ENCODE measurements at regions not wholly inside any gene's neighbourhood (a gene's known extent, or its start where the extent isn't known, plus 50 kb on each side); places are given as distances from the start of the nearest gene placed in this dataset.

DNA sequence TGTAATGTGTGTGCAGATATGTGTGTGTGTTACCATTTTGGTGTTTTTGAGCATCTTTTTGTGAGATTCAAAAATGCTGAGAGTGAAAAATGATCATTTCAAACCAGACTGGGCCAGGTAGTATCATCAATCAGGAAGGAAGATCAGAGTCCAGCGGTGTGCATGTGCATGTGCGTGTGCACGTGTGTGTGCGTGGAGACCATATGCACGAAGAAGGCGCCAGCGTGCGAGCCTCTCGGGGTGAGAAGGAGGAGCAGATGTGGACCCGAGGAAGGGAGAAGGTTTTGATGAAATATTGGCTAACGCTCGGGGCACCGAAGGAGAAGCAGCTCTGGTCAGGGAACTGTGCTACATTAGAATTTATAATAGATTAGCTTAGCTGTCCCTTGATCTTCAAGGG, 516.4 kb downstream of the CCDC171 start:
- Histone ChIP-seq H3K4me2 (ENCODE audit: extremely low read depth, insufficient read depth, low read length) (no peak overlapping the region), H3K27me3 (ENCODE audit: control insufficient read depth, insufficient read depth, low read length) (no peaks in the 10 kb centered on the region), H3K9me3 (ENCODE audit: control insufficient read depth, insufficient read depth, low read depth, low read length) (no peaks in the 10 kb centered on the region), H3K79me2 (ENCODE audit: control insufficient read depth, insufficient read depth, low read length) (no peaks in the 10 kb centered on the region), H3K4me3 (replicated peaks in 1 of 4; ENCODE audit: control extremely low read depth in 1 of 4, insufficient read depth in 1 of 4, low read depth in 3 of 4, low read length in 4 of 4) (no peak overlapping the region), H3K36me3 (ENCODE audit: control insufficient read depth, insufficient read depth, low read length) (no peaks in the 10 kb centered on the region), H3K9ac (ENCODE audit: insufficient read depth, low read length) (no peak overlapping the region), H4K20me1 (ENCODE audit: control insufficient read depth, extremely low read depth, insufficient read depth, low read length) (no peaks in the 10 kb centered on the region), H3K4me1 (ENCODE audit: control insufficient read depth, extremely low read depth, insufficient read depth, low read length) (no peaks in the 10 kb centered on the region), H2AFZ (ENCODE audit: low read length) (no peak overlapping the region), H3K27ac (ENCODE audit: insufficient read depth, low read length) (no peak overlapping the region)
- no peak for DNase-seq (ENCODE audit: low read depth in 2 of 2)
- TF ChIP-seq, protein P1, sequence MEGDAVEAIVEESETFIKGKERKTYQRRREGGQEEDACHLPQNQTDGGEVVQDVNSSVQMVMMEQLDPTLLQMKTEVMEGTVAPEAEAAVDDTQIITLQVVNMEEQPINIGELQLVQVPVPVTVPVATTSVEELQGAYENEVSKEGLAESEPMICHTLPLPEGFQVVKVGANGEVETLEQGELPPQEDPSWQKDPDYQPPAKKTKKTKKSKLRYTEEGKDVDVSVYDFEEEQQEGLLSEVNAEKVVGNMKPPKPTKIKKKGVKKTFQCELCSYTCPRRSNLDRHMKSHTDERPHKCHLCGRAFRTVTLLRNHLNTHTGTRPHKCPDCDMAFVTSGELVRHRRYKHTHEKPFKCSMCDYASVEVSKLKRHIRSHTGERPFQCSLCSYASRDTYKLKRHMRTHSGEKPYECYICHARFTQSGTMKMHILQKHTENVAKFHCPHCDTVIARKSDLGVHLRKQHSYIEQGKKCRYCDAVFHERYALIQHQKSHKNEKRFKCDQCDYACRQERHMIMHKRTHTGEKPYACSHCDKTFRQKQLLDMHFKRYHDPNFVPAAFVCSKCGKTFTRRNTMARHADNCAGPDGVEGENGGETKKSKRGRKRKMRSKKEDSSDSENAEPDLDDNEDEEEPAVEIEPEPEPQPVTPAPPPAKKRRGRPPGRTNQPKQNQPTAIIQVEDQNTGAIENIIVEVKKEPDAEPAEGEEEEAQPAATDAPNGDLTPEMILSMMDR (conservative IDR thresholded peaks at IDR 0.05 in 1 of 2, IDR thresholded peaks at IDR 0.05 in 1 of 2; ENCODE audit: low read depth in 1 of 2, low read length in 2 of 2), result no peak
- no peak for TF ChIP-seq EZH2 (IDR thresholded peaks at IDR 0.05; ENCODE audit: low read length, missing control alignments)

DNA sequence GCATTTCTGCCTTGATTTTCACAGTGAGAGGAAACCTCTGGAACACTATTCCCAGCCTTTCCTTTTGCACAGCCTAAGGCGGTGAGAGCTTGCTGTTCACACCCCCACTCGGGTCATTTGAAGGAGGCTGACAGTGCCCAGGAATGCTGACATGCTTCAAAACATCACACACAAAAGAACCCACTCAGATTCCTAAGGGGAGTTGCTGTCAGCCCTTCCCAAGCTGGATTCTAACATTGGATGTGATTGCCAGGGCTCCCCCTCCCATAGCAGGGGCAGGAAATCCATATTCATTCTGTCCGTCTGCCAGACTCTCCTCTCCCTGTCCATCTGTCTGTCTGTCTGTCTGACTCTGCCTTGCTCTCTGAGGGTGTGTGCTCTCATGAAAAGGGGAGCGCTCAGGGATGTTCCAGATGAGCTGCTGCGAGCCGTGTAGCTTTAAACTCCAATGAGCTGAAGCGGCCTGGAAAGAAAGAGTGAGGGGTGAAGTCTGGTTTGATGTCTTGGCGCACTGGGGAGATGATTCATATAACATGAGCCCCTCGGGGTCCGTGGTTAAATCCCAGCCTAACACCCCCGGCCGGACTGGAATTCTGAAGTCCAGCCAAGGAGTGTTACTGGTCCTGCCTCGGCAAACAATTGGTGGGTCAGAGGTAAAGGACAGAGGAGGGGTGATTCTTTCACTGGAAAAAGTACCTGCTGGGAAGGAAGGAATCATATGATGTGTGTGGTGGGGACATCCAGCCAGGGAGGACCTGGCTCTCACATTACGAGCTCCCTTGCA, 517.0 kb downstream of the CCDC171 start:
- Histone ChIP-seq H3K27me3 (ENCODE audit: control insufficient read depth, insufficient read depth, low read length) (no peaks in the 10 kb centered on the region), H3K79me2 (ENCODE audit: control insufficient read depth, insufficient read depth, low read length) (no peaks in the 10 kb centered on the region), H3K27ac (ENCODE audit: insufficient read depth, low read length) (no peak overlapping the region), H4K20me1 (ENCODE audit: control insufficient read depth, extremely low read depth, insufficient read depth, low read length) (no peaks in the 10 kb centered on the region), H3K4me3 (replicated peaks in 1 of 4; ENCODE audit: control extremely low read depth in 1 of 4, insufficient read depth in 1 of 4, low read depth in 3 of 4, low read length in 4 of 4) (no peak overlapping the region), H3K9me3 (ENCODE audit: control insufficient read depth, insufficient read depth, low read depth, low read length) (no peaks in the 10 kb centered on the region), H3K4me2 (ENCODE audit: extremely low read depth, insufficient read depth, low read length) (no peak overlapping the region), H2AFZ (ENCODE audit: low read length) (no peak overlapping the region), H3K9ac (ENCODE audit: insufficient read depth, low read length) (no peak overlapping the region), H3K36me3 (ENCODE audit: control insufficient read depth, insufficient read depth, low read length) (no peaks in the 10 kb centered on the region), H3K4me1 (ENCODE audit: control insufficient read depth, extremely low read depth, insufficient read depth, low read length) (no peaks in the 10 kb centered on the region)
- TF ChIP-seq, protein P1 (conservative IDR thresholded peaks at IDR 0.05 in 1 of 2, IDR thresholded peaks at IDR 0.05 in 1 of 2; ENCODE audit: low read depth in 1 of 2, low read length in 2 of 2), result no peak
- no peak for TF ChIP-seq EZH2 (IDR thresholded peaks at IDR 0.05; ENCODE audit: low read length, missing control alignments)
- peak; percentile 48 to 83 for DNase-seq (ENCODE audit: low read depth in 2 of 2)

DNA sequence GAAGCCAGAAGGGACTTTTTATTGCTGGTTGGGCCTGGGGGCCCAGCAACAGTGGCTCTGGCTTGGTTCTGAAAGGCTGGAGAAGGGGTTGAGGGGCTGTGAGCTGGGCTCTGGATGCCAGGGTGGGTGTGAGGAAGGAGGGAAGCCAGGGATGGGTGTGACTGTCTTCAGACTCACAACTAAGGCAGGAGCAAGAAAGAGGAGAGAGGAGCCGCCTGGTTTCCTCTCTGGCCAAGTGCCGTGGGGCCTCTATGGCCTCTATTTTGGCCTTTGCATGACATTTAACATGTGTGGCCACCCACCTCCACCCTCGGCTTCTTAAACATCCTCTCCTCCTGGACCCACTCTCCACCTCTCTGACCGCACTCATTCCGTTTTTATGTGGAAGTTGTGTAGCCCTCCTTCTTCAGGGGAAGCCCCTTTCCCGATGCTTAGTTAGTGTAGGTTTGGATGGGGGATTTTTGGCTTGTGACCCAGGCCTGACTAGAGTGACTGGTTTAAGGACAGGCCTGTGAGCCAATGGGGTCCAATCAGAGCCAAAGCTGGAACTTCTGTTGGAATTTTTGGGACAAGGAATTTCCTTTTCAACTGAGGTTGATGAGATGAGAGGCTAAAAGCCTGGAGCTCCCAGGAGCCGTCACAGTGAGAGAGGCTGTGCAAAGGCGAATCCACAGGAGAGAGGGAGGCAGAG, 517.8 kb downstream of the CCDC171 start:
- Histone ChIP-seq H3K4me3 (replicated peaks in 1 of 4; ENCODE audit: control extremely low read depth in 1 of 4, insufficient read depth in 1 of 4, low read depth in 3 of 4, low read length in 4 of 4) (no peak overlapping the region), H3K4me1 (ENCODE audit: control insufficient read depth, extremely low read depth, insufficient read depth, low read length) (no peaks in the 10 kb centered on the region), H2AFZ (ENCODE audit: low read length) (no peak overlapping the region), H3K36me3 (ENCODE audit: control insufficient read depth, insufficient read depth, low read length) (no peaks in the 10 kb centered on the region), H3K27ac (ENCODE audit: insufficient read depth, low read length) (no peak overlapping the region), H3K4me2 (ENCODE audit: extremely low read depth, insufficient read depth, low read length) (no peak overlapping the region), H3K9ac (ENCODE audit: insufficient read depth, low read length) (no peak overlapping the region), H3K27me3 (ENCODE audit: control insufficient read depth, insufficient read depth, low read length) (no peaks in the 10 kb centered on the region), H4K20me1 (ENCODE audit: control insufficient read depth, extremely low read depth, insufficient read depth, low read length) (no peaks in the 10 kb centered on the region), H3K9me3 (ENCODE audit: control insufficient read depth, insufficient read depth, low read depth, low read length) (no peaks in the 10 kb centered on the region), H3K79me2 (ENCODE audit: control insufficient read depth, insufficient read depth, low read length) (no peaks in the 10 kb centered on the region)
- no peak for TF ChIP-seq EZH2 (IDR thresholded peaks at IDR 0.05; ENCODE audit: low read length, missing control alignments)
- TF ChIP-seq, protein P1 (conservative IDR thresholded peaks at IDR 0.05 in 1 of 2, IDR thresholded peaks at IDR 0.05 in 1 of 2; ENCODE audit: low read depth in 1 of 2, low read length in 2 of 2), result no peak
- DNase-seq (ENCODE audit: low read depth in 2 of 2), result no peak

Measured in fibroblast of lung (primary cell).